Activated naive CD4-positive, alpha-beta T cell treated with anti-CD3 and anti-CD28 coated beads, Interleukin-2, amount 50 U/mL, for 24 hours (primary cell): ENCODE measurements at regions not wholly inside any gene's neighbourhood (a gene's known extent, or its start where the extent isn't known, plus 50 kb on each side); places are given as distances from the start of the nearest gene placed in this dataset.
"Not testable (repeated sequence)": the region's sequence is repeated elsewhere in the genome, so short reads cannot be mapped to it uniquely, and the experiment has no call there.

ENCODE experiments used
- H3K27ac Mint-ChIP-seq: one replicate; pipeline ENCODE4 v1.8.0; 2021; ENCODE audit warnings: mild to moderate bottlenecking, mixed read lengths
- H3K27me3 Mint-ChIP-seq: one replicate; pipeline ENCODE4 v1.8.0; 2021; ENCODE audit warnings: mixed read lengths
- H3K36me3 Mint-ChIP-seq: one replicate; pipeline ENCODE4 v1.8.0; 2021; ENCODE audit warnings: mixed read lengths
- H3K4me1 Mint-ChIP-seq: one replicate; pipeline ENCODE4 v1.8.0; 2021; ENCODE audit warnings: mixed read lengths
- H3K4me3 Mint-ChIP-seq: one replicate; pipeline ENCODE4 v1.8.0; 2021; ENCODE audit warnings: mild to moderate bottlenecking, mixed read lengths
- H3K9me3 Mint-ChIP-seq: one replicate; pipeline ENCODE4 v1.8.0; 2021; ENCODE audit warnings: mixed read lengths

DNA sequence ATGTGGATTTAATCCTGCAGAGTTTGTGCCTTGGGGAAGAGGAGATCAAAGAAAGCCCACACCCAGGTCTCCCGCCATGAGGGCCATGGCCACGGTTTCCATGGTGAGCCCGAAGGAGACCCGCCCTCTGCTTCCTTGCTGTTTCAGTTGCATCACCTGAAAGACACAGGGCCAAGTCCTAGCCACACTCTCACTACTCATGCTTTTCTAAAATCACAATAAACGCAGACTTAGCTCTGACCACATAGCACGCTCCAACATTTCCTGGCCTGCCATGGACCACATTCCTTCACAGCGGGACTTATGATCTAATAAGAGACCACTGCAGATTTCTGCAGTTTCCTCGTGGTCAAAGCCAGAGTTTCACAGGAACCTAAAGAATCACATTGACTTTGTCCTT is 426.0 kb upstream of the NR3C2 start:
- H3K4me3 Mint-ChIP-seq: no peak overlapping the region
- peaks cover 4% of the 10 kb centered on the region for H3K27me3 Mint-ChIP-seq
- H3K36me3 Mint-ChIP-seq: peaks cover 3% of the 10 kb centered on the region
- H3K4me1 Mint-ChIP-seq: no peaks in the 10 kb centered on the region
- no peak overlapping the region for H3K27ac Mint-ChIP-seq
- peaks cover 5% of the 10 kb centered on the region for H3K9me3 Mint-ChIP-seq

DNA sequence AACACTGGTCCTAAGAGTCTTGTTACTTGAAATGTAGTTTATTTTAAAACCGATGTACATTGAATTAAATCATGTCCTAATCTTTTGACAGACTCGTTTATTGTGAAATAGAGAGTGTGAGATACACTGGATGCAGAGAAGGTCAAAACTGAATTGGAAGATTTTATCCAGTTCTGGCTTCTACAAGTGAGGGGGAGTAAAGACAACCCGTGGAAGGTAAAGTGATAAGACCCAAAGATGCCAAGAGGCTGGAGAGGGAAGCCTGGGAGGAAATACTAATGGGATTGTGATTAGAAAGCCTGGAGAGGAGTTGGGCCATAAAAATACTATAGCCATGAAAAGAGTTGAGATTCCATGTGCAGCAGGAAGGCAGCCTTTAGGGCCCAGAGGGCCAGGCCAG is 424.5 kb upstream of the NR3C2 start:
- H3K36me3 Mint-ChIP-seq: peaks cover 3% of the 10 kb centered on the region
- H3K27me3 Mint-ChIP-seq: peaks cover 4% of the 10 kb centered on the region
- H3K4me3 Mint-ChIP-seq: no peak overlapping the region
- H3K27ac Mint-ChIP-seq: no peak overlapping the region
- peaks cover 5% of the 10 kb centered on the region for H3K9me3 Mint-ChIP-seq
- H3K4me1 Mint-ChIP-seq: no peaks in the 10 kb centered on the region

DNA sequence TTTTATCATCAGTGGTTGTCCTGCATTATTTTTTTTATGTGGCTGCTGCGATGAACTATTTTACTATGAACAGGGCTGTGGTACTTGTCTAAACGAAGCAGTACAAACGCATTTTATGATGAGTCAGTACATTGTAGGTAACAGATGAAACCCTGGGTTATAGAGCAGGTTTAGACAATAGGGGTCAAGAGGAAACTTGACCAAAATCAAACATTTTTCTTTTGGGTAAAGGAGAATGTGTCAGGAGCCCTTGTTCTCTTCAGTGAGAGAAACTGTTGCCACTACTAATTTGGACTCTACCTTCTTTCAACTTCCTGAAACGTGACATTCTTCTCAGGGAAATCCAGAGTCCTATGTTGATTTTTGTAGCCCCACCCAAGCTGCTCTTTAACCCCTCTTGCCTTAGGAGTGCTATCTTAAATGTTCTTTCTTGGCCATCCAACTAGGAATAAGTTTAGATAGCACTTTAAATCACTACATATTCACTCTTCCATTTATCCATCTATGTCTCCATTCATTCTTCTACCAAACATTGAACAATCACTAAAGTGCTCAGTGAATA is 415.8 kb upstream of the NR3C2 start:
- Mint-ChIP-seq H3K27me3 (peaks cover 6% of the 10 kb centered on the region), H3K4me1 (no peaks in the 10 kb centered on the region), H3K4me3 (no peak overlapping the region), H3K36me3 (peaks cover 1% of the 10 kb centered on the region), H3K27ac (no peak overlapping the region), H3K9me3 (no peaks in the 10 kb centered on the region)

DNA sequence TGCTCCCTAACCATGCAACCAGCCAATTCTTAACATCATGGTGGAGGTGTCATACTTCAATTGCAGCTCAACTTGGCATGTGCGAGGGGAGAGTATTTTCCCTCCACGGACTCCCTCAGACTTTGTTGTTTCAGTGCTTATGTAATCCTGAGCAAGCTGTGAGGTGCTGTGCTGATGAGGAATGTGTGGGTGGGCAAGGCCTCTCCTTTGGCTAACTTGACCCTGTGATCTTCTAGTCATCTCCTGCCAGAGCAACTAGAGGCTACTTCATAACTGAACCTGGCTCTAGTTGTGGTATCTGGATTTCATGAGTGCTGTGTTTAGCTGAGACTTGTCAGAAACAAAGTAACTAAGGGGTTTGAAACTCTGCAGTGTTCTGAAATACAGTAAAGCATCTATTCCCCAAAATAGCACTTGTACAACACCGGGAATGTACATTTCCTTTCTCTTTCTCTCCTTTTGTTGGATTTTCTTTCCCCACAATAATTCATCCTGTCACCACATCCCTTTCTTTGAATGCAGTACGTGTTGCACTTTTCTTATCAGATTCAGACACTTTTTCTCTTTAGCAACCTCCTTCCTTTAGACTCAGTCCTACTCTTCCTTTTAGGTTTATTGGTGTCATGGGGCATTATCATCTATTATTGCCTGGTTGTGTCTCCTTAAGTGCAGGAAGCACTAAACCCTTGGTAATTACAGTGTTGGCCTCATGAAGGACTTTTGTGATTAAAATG is 415.2 kb upstream of the NR3C2 start:
- H3K9me3 Mint-ChIP-seq: no peaks in the 10 kb centered on the region
- no peaks in the 10 kb centered on the region for H3K4me1 Mint-ChIP-seq
- no peak overlapping the region for H3K4me3 Mint-ChIP-seq
- H3K36me3 Mint-ChIP-seq: peaks cover 1% of the 10 kb centered on the region
- H3K27ac Mint-ChIP-seq: no peak overlapping the region
- peaks cover 6% of the 10 kb centered on the region for H3K27me3 Mint-ChIP-seq

DNA sequence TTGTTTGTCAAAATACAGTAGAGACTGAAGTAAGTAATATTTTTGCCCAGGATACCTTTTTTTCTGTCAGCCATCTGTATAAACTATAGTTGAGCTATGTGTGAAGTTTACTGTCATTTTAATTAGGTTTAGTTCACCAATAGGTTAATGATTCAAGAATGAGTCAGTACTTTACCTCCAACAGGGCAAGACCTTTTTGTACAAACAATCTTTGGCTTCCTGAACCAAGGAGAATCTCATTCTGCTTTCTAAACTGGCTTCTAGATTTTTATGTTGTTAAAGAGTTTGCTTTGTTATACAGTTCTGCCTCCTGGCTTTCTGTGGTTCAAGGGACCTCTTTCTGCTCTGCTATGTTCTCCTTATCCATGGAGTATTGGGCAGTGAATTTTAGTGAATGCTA is 412.0 kb upstream of the NR3C2 start:
- H3K27me3 Mint-ChIP-seq: peaks cover 6% of the 10 kb centered on the region
- H3K36me3 Mint-ChIP-seq: peaks cover 1% of the 10 kb centered on the region
- H3K27ac Mint-ChIP-seq: no peak overlapping the region
- no peaks in the 10 kb centered on the region for H3K9me3 Mint-ChIP-seq
- H3K4me1 Mint-ChIP-seq: no peaks in the 10 kb centered on the region
- H3K4me3 Mint-ChIP-seq: no peak overlapping the region

DNA sequence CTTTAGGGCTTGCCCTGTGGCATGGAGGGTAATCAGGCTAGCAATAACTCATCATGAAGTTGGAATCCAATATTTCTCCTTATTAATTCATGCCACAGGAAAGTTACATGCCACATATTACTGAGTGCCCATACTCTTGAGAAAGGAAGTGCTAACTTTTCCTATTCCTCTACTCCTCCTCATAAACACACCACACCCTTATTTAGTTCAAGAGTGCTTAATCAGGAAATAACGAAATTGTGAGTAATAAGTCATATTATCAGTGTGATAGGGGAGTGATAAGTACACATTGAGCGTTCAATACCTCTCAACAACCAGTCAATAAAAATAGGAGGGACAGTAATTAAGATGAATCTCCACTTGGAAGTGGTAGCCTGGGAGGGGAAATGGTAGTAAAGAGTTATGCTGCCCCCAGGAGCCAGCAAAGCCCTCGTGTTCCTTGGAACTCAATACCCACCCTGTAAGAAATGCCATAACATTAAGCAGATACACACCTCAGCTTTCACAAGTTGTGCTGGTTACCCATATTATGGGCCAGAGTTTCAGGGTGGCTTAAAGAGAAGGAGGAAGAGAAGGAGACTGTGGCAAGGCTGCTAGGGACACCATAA is 410.0 kb upstream of the NR3C2 start:
- peaks cover 5% of the 10 kb centered on the region for H3K27me3 Mint-ChIP-seq

DNA sequence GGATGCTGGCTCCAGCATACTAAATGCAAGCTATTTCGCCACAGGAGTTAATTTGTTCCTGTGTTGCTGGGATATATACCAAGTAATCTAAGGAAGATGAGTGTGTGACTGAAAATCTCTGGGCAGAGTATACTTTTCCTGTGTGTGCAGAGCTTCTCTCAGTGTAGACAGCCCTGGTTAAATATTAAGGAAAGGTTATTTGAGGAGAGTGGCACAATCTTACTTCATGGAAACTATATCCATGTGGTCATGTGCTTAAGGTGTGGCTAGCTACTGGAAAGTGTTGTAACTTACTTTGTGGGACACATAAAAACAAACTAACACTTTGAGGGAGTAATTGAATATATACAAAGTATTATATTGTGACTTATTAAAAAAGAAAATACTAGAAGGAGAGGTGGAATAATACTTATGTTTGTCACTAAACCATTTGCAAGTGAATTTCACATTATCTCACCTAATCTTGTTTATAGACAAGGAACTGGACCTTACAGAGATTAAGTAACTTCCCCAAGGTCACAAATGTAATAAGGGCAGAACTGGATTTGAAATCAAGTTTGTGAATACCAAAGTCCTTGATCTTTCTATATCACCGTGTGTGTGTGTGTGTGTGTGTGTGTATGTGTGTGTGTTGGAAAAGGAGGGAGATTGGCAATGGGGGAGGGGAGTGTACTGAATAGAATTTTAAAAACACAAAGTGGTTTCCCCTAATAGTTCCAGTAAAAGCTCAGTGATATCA is 408.2 kb upstream of the NR3C2 start:
- no peak overlapping the region for H3K27ac Mint-ChIP-seq
- H3K4me1 Mint-ChIP-seq: no peaks in the 10 kb centered on the region
- H3K36me3 Mint-ChIP-seq: no peaks in the 10 kb centered on the region
- no peaks in the 10 kb centered on the region for H3K9me3 Mint-ChIP-seq
- H3K4me3 Mint-ChIP-seq: no peak overlapping the region
- no peaks in the 10 kb centered on the region for H3K27me3 Mint-ChIP-seq

More for the DNA sequence above, 410.0 kb upstream of the NR3C2 start:
- Mint-ChIP-seq H3K4me1 (no peaks in the 10 kb centered on the region), H3K36me3 (peaks cover 1% of the 10 kb centered on the region), H3K27ac (no peak overlapping the region), H3K9me3 (no peaks in the 10 kb centered on the region), H3K4me3 (no peak overlapping the region)

DNA sequence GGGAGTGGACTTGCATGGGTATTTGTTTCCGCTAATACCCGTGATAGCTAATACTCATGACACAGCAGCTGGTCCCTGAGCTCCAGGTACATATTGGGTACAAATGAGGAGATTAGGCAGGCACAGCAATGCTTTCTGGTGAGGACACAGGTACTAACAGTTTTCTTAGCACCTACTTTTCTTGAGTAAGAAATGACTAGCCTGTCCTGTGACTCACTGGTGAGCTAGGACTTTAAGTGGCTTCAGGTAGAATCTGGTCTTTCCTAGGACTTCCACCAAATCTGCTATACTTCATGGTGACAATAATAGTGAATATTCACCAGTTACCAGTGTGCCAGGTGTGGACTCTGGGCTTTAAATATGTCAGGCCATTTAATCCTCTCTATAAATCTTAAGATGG is 407.4 kb upstream of the NR3C2 start:
- Mint-ChIP-seq H3K27me3 (no peaks in the 10 kb centered on the region), H3K27ac (no peak overlapping the region), H3K36me3 (no peaks in the 10 kb centered on the region), H3K4me1 (no peaks in the 10 kb centered on the region), H3K4me3 (no peak overlapping the region), H3K9me3 (no peaks in the 10 kb centered on the region)

DNA sequence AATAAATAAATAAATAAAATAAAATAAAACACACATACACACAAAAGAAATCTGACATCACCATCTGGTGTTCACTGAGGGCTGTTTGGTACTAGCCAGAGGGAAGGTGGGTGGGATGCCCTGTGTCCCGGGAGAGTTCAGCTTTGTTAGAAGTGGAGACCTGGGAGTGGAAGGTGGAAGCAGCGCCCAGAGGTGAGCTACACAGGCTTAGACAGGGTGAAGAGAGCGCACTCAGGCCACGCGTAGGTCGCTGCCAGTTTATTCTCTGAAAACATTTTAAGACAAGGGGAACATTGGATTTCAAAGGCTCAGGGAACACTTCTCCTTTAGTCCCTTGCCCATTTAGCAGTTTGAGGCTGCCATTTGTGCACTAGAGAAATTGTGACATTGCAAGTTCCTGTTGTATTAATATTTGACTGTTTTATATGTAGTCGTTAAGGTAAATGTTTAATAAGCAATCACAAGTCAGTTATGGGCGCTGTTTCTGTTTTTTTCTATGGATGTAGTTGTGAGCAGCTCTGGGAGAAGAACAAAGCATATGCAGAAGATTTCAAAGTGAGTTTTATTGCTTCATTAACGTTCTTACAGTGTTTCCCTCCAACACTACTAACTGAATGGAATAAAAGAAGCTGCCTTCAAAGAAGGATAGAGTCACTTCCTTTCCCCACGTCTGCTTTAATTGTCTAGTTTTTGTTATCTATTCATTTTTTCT is 405.5 kb upstream of the NR3C2 start:
- no peaks in the 10 kb centered on the region for H3K36me3 Mint-ChIP-seq
- H3K27ac Mint-ChIP-seq: no peak overlapping the region
- H3K9me3 Mint-ChIP-seq: no peaks in the 10 kb centered on the region
- no peak overlapping the region for H3K4me3 Mint-ChIP-seq
- H3K4me1 Mint-ChIP-seq: no peaks in the 10 kb centered on the region
- peaks cover 4% of the 10 kb centered on the region for H3K27me3 Mint-ChIP-seq

DNA sequence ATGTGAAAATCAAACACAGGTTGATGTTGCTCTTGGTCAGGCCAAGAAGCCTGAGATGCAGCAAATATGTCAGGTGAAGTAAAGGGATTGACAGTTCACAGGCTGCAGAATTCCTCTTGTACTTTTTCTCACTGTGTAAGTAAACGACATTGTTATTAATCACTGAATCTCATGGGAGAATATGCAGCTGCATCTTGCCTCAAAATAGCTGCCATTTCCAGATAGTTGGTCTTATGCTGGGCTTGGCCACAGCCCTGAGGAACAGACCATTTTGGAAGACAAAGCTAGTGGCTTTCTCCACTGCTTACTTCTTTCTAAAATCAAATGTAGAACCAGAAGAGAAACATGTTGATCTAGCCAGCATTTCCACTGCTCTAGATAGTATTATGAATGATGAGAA is 403.4 kb upstream of the NR3C2 start:
- no peaks in the 10 kb centered on the region for H3K9me3 Mint-ChIP-seq
- no peaks in the 10 kb centered on the region for H3K4me1 Mint-ChIP-seq
- H3K27ac Mint-ChIP-seq: no peak overlapping the region
- peaks cover 4% of the 10 kb centered on the region for H3K27me3 Mint-ChIP-seq
- no peak overlapping the region for H3K4me3 Mint-ChIP-seq
- H3K36me3 Mint-ChIP-seq: no peaks in the 10 kb centered on the region

DNA sequence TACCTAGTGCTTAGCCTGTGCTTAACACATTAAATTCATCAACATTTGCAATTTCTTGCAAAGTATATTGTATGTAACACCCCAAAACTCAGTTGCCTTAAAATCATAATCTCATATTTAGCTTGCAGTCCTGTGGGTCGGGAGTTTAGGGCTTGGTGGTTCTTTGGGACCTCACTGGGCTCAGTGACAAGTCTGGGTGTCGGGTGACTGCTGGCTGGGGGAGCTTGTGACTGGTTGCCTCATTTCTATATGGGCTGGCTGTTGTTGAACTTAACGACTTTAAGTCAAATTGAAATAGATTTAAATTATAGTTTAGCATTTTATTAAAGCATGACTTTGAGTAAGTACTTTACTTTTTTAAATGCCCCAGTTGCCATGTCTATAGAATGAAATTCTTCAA is 401.4 kb upstream of the NR3C2 start:
- Mint-ChIP-seq H3K27ac (no peak overlapping the region), H3K9me3 (no peaks in the 10 kb centered on the region), H3K4me3 (no peak overlapping the region), H3K4me1 (no peaks in the 10 kb centered on the region), H3K36me3 (no peaks in the 10 kb centered on the region), H3K27me3 (peaks cover 4% of the 10 kb centered on the region)

DNA sequence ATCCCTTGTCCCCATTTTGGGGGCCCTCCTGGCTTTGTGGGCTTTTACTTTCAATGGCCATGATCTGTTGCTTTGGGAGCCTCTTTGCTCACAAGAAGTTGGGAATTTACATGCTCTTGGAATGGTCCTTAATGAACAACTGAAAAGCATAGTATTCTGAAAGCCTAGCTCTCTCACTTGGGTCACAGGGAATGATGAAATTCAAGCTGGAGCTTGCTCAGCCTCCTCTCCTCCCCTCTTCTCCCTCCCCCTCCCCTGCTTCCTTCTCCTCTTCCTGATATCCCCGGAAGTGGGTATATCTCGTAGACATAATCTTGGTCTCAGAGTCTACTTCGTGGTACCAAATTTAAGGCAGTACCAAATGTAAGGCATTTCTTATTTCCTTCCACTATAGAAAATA is 400.6 kb upstream of the NR3C2 start:
- Mint-ChIP-seq H3K27me3 (peaks cover 4% of the 10 kb centered on the region), H3K9me3 (no peaks in the 10 kb centered on the region), H3K36me3 (no peaks in the 10 kb centered on the region), H3K4me1 (no peaks in the 10 kb centered on the region), H3K4me3 (no peak overlapping the region), H3K27ac (no peak overlapping the region)

DNA sequence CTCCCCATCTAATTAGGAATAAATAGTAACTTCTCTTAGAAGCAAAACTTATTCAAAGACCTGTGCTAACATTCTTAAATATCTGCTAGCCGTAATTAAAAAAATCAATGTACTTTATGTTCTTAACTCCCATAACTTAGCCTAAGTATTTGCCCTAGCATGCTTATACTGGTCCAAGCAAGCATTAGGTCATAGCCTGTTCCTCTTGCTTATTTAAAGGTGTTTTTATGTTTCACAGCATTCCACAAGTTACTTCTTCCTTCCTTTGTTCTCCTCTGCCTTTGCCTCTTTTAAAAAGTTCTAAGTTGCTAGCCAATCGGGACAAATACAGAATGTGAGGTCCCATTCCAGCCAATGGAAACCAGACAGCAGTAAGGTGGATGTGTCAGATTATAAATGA is 395.4 kb upstream of the NR3C2 start:
- H3K27ac Mint-ChIP-seq: not testable (repeated sequence)

DNA sequence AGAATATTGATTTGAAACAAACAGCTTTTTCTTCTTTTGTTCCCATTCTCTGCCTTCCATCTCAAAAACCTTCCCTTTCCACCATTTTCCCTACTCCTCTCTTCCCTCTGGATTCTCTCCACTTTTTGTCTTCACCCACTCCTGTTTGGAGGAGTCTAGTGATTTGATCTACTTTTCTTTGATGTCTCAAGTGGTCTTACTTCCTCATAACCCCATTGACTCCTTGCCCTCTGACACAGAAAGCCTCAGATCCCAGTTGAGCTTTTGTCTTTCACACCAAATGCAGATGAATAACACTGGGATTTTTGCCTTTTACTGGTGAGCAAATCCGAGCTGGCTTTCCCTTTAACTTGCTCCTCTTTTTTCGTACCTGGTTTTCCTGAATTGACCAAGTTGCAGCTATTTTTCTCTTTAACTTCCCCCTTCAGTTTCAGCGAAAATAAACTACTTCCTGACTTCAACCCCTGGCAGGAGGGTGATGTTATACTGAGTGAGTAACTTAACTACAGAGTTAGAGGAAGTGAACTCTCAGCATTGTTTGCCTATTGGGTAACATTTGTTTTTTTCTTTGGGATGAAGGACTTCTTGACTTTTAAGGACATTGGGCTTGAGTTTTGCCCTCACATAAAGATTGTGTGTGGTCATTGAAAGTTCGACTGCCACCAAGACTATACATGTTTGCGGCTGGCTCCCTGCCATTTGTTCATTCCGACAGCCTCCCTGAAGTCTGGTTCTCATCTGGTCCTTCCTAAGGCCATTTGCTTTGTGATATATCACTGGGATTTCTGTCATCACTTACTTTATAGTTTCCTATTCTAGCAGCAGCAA is 392.8 kb upstream of the NR3C2 start:
- no peaks in the 10 kb centered on the region for H3K36me3 Mint-ChIP-seq
- no peak overlapping the region for H3K4me3 Mint-ChIP-seq
- H3K9me3 Mint-ChIP-seq: no peaks in the 10 kb centered on the region
- H3K27ac Mint-ChIP-seq: no peak overlapping the region
- H3K4me1 Mint-ChIP-seq: no peaks in the 10 kb centered on the region
- peaks cover 3% of the 10 kb centered on the region for H3K27me3 Mint-ChIP-seq

More for the DNA sequence above, 395.4 kb upstream of the NR3C2 start:
- not testable (repeated sequence) for H3K9me3 Mint-ChIP-seq, H3K36me3 Mint-ChIP-seq, H3K27me3 Mint-ChIP-seq, H3K4me3 Mint-ChIP-seq, H3K4me1 Mint-ChIP-seq

DNA sequence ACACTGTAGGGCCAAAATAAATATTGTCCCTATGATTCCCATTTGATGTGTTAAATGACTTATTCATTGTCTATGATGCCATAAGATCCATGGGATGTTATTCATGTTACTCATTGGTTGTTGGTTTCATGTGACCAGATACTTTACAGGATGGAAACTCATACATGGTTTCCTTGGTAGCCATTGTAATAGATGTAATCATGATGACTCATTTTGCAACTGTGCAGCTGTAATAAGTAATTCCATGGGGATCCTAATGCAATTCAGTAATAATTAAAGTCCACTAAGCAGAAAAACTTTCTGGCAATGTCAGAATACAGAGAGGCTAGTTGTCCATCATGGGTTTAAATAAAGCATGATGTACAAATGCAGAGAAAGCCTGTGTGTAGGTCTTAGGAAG is 389.7 kb upstream of the NR3C2 start:
- H3K4me3 Mint-ChIP-seq: no peak overlapping the region
- H3K36me3 Mint-ChIP-seq: no peaks in the 10 kb centered on the region
- peaks cover 3% of the 10 kb centered on the region for H3K27me3 Mint-ChIP-seq
- H3K4me1 Mint-ChIP-seq: no peaks in the 10 kb centered on the region
- H3K9me3 Mint-ChIP-seq: no peaks in the 10 kb centered on the region
- no peak overlapping the region for H3K27ac Mint-ChIP-seq
